Kasumi-1 (cell line): ENCODE measurements at regions not wholly inside any gene's neighbourhood (a gene's known extent, or its start where the extent isn't known, plus 50 kb on each side); places are given as distances from the start of the nearest gene placed in this dataset.

Experiments
- DNase-seq, 2 experiments: peaks; one replicate each; lab custom pipeline; 2025; lab: John Stamatoyannopoulos, UW

DNA sequence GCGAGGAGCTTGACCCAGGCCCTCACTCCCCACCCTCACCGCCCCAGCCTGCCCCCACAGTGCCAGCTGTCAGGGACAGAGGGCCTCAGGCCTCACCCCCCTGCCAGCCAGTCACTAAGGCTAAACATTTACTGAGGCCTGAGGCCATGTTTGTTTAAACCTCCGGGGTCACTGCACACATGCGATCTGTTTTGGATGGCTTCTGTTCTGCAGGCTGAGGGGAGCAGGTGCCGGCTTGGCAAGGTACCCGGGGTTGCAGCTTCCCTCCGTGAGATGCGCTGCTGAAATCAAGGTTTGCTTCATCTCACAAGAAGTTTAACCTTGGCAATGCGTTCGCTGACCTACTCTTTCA is 103.3 kb upstream of the BOD1 start:
- DNase-seq: no peak

DNA sequence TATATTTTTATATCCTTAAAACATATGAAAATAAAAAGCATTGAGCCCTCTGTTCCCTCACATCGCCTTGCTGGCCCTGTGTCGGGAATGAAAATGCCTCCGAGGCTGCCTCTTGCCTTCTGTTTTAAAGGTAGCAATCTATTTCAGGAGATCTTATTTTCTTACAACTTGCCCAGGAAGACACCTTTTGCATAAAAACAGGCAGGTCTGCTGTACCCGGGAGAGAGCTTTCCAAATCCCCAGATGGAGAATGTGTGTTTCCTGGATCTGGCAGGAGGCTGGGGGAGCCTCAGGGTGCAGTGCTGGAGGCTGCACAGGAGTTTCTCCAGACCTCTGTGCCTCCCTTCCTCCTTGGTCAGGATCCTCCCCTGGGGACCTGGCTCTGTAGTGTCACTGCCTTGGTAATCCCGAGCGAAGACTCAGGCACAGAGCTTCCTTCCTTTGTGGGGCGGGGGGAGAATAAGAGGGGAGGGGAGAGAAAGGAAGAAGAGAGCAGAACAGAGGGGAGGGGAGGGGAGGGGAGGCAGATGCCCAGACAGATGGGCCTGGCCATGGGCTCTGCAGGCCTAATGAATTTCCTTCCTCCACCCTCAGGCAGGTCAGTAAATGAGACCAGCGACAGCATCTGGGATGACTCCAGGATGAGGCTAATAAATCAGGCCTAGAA is 104.0 kb upstream of the BOD1 start:
- no peak for DNase-seq

DNA sequence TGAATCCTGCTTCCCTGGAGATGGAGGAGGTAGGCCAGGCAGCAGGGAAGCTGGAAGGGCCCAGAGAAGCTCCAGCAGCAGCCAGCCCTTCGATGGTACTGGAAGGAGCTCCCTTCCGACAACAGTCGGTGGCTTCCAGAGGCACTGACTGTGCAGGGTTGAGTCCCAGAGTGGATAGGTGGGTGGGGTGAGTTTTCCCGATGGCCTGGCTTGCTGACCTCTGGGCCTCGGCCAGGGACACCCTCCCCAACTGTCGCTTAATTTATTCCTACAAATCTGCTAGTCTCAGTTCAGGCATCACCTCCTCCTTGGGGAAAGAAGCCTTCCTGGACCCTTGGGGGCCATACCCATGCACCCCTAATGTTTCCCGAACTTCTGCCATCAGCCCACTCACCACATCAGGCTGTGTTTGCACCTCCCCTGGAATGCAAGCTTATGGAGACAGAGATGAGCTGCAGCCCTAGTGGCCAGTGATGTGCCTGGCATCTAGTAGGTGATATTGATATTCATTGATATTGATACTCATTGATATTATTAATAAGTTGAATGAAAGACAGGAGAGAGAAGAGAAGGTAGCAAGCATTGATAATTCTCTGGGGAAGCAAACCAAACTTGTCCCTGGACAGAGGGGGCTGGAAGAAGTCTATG is 104.6 kb upstream of the BOD1 start:
- DNase-seq: no peak

DNA sequence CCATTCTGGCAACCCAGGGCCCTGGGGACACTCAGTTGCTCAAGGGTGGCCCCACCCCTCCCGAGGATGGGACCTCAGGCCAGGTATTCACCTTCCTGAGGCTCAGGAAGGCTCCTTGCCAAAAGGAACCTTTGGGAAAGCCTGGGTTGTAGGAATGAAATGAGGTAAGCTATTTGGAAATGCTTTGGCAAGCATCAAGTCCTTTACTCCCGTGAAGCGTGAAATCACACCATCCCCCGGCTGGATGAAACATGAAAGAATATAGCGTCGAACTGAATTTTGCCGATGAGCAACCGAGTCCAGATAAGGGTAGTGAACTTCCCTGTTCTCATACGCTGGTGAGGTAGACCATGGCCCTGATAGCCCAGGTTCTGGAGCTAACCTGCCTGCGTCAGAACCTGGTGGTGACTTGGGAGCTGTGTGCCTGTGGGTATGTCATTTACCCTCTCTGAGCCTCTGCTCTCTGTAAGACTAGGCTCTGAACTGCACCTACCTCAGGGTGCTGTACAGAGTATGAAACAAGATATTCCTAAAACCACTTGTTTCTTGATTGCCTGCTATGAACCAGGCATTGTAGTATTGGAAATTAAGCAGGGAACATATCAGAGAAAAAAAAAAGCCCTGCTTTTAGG is 105.3 kb upstream of the BOD1 start:
- no peak for DNase-seq

DNA sequence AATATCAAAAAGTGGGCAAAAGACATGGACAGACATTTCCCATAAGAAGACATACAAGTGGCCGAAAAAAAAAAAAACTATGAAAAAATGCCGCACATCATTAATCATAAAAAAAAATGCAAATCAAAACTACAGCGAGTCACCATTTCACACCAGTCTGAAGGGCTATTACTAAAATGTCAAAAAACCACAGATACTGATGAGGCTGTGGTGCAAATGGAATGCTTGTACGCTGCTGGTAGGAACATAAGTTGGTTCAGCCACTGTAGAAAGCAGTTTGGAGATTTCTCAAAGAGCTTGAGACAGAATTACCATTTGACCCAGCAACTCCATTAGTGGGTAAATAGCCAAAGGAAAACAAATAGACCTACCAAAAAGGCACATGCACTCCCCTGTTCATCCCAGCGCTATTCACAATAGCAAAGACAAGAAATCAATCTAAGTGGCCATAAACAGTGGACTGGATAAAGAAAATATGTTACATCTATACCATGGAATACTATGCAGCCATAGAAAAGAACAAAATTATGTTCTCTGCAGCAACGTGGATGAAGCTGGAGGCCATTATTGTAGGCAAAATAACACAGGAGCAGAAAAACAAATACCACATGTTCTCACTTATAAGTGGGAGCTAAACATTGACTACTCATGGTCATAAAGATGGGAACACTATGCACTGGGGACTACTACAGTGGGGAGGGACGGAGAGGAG is 110.6 kb upstream of the BOD1 start:
- DNase-seq: no peak

DNA sequence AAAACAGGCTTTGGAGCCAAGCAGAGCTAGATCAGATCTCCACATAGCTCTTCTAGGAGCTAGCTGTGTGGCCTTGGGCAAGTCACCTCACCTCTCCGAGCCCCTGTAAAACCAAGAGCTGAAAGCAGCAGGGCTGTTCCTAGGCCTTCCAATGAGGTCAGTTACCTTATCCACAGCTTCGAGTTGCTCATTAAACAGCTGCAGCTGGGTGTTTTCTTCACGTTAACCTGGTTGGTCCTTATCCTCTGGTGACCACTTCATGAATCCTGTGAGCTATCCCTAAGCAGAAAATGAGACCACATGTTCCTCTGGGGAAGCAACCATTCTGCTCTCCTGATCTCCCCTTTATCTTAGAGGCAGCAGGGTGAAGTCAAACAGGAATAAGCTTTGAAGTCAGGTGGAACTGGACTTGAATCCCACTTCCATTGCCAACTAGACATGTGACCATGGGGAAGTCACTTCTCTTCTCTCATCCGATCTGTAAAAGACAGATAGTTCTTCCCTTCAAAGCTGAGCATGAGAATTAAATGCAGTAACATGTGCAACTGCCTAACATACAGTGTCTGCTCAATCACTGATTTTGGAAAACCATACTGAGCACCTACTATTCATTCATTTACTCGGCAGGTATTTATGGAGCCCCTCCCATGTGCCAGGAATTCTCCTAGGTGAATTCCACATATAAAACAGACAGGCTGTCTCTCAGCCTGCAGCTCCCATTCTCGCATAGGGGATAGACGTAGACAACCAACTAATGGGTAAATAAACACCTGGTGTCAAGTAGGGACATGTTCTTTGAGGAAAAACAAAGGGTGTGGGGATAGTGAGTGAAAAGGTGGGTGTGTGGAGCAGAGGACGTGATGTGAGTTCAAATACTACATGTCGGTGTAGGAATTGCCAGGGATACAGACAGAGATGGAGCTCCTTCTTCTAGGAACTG is 111.7 kb upstream of the BOD1 start:
- DNase-seq: no peak

DNA sequence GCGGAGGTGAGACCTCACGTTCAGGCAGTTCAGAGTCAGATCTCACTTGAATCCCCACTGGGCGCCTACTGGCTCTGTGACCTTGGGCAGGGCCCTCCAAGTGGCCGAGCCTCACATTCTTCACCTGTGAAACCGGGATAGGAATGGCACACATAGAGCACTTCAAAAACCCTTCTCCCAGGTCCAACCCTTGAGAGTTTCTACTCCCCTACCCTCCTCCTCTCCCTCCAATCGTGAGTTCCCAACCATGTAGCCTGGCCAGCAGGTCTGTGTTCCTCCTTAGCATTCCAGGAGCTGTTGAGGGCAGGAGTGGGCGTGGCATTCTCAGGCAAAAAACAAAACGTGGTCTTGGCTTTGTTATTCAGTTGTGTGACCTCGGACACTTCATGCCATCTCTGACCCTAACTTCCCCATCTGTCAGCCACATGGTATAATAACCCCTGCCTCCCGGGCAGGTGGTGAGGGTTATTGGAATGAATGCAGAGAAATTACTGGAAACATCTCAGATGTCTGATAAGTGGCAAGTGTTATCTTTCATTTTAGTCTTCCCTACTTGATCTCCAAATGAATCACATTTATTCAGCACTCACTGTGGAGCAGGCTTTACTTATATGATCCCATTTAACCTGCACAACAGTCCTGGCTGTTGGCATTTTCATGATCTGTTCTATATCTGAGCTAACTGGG is 112.8 kb upstream of the BOD1 start:
- no peak for DNase-seq

DNA sequence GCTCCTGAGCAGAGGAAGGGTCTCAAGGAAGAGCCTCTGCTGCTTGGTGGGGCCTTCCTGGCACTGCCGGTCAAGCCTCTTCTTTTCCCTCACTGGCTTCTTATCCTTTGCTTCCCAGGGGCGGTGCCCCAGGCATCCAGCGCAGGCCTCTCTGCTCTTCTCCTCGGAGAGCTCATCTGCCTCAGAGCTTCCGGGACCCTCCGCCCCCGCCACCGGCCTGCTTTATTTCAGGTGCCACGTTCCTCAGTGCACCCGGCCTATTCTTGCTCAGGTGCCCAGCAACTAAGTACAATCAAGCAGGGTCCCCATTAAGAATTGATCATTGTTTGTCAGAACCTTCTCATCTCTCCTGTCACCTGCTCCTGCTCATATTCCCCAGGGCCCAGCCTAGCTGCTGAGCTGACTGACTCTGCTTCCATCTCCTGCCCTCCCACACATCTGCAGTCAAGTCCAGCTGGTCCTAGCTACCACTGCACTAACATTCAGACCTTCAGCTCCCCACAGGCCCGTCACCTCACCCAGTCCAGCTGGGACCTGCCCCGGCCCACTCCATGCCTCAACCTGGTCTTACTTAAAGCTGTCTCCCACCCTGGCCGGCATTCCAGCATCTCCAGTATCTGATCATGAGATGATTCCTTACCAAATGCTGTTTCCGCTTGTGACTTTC is 114.3 kb upstream of the BOD1 start:
- DNase-seq: no peak

DNA sequence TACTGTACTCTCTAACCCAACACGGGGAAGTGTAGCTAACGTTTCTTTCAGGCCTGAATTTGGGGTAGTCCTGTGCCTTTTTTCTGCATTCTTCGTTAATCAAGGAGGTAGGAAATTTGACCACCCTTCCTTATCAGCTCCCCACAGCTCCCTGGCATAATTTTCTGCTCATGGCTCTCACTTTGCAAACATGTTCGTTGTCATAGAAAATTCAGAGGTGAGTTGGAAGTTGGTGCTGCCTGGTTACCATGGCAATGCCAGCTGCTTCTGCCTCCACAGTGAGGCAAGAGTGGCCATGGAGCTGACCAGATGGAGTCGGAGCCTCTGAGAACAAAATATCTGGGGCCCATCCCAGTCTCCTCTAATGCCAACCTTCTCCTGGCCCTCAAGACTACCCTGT is 116.6 kb upstream of the BOD1 start:
- no peak for DNase-seq

DNA sequence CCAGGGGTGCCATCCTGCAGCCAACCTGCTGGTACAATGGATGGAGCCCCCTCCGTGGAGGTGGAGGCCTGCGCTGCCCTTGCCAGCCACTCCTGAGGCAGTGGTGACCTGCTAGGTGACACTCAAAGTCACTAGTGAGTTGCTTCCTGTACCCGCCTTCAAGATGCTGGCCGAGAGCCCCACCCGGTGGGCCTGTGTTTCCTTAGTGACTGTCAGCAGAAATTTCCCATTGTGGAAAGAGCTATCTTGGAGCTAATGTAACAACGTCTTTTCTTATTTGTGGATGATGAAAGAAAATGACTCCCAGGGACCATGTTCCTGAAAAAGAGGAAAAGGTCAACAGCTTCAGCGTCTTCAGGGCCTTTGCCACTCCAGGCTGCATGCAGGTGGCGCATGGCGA is 117.0 kb upstream of the BOD1 start:
- DNase-seq: no peak

DNA sequence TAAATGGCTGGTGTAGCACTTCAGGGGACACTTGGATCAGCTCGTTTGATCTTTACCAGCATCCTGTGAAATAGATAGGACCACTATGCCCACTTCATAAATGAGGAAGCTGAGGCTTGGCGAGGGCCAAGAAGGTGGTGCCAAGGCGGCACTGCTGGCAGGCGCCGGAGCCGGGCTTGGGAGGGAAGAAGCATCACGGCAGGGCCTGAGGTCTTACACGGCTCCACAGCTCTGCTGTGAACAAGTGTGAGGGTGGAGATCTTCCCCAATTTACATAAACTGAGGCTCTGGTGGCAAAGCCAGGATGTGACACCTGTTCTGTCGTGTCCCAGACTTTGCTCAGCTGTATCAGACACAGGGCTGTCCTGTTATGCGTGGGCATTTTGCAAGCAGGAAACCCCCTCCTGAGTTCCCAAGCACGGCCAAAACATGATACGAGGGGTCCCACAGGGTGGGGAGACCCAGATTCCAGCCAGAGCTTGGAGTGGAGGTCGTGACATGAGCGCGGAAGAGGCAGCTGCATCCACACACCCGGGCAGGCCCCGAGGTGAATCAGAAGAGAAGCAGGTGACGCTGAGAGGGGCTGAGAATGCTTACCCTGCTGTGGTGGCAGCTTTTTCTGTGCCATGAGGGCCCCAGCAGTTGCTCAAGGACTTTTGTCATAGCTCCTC is 117.5 kb upstream of the BOD1 start:
- no peak for DNase-seq

DNA sequence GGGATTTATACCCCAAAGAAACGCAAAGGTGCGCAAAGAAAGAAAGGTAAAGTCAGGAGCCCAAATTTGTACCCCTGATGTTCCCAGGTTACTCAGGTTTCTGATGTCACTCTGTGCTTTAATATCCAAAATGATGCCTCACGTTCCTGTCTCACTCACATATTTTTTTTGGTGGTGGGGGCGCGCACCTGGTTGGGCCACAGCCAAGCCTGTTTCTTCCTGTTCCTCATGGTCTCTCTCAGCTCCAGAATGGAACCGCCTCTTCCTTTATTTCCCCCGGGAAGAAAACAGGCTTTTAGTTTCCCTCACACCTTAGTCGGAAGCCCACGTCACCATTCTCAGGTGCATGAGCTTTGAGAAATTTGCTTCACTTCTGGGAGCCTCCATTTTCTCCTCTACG is 118.3 kb upstream of the BOD1 start:
- no peak for DNase-seq

DNA sequence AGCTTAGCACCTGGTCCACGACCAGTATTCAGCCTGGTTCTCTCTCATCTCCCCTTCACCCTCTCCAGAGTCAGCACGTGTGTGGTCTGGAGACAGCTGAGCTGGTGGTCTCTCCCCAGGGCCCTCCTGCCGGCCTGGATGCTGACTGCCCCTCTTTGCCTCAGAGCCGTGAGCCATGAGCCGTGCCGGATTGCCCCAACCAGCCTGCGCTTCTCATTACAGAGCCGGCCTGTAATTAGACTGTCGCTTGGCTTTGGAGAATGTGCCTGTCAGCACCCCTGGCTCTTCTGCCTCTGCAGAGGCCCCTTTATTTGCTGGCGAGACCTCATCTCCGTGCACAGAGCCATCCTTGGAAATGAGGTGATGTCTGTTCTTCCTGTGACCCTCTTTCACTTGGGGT is 118.7 kb upstream of the BOD1 start:
- no peak for DNase-seq

DNA sequence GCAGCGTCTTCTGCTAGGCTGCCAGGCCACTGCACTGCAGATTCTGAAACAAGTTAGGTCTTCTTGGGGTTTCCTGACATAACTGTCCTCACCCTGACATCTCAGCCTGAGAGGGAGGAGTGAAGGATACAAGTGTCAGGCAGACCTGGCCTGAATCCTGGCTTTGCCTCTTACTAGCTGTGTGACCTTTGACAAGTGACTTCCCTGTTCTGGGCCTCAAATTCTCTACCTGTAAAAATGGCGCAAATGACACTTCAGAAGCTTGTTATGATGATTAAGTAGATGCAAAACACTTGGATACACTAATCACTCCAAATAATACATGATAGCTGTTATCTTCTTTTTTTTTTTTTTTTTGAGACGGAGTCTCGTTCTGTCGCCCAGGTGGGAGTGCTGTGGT is 119.2 kb upstream of the BOD1 start:
- DNase-seq: no peak

DNA sequence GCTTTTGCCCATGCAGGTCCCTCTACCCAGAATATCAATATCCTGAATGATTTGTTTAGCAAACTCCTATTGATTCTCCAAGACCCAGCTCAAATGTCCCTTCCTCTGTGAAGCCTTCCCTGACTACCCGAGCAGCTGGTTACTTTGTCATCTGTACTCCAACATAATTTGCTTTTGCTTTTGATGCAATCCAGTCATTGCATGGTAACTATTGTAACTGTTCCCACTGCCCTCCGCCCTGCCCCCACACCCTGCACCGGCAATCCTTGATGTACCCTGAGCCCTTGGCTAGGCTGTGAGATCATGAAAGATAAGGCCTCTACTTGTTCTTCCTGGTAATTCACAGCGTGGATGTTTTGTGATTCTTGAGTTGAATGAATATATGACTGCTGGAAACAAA is 119.9 kb upstream of the BOD1 start:
- DNase-seq: no peak

DNA sequence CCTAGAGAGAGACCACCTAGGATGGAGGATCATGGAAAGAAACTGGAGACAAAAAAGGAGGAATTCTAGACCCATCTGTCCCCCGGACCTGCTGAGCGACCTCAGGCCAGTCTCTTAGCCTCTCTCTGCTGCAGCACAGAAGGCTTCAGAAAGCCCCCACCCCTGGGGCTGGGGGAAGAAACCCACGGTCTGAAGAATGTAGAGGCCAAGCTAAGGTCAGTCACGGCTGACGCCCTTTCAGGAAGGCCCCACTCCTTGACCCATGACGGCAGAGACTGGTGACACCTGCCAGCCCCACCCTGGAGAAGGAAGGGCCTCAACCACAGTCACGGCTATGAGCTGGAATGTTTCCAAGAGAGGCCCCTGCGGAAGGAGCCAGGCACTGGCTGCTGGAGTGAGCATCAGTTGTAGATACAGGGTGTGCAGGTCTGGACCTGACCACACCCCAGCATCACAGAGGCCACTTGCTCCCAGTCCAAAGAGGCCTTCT is 120.5 kb upstream of the BOD1 start:
- DNase-seq: no peak

DNA sequence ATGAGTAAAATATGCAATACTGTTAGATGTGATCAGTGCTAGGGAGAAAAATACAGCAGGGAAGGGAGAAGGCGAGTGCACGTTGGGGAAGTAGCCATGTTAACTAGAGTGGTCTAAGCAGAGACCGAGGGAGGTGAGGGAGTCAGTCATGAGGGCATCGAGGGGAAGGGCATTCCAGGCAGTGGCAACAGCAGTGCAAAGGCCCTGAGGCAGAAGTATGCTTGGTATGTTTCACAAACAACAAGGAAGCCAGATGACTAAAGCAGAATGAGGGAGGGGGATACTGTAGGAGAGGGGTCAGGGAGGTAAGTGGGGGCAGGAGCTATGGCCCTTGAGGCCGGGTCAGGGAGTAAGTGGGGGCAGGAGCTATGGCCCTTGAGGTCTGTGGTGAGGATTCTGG is 123.3 kb upstream of the BOD1 start:
- DNase-seq: no peak

DNA sequence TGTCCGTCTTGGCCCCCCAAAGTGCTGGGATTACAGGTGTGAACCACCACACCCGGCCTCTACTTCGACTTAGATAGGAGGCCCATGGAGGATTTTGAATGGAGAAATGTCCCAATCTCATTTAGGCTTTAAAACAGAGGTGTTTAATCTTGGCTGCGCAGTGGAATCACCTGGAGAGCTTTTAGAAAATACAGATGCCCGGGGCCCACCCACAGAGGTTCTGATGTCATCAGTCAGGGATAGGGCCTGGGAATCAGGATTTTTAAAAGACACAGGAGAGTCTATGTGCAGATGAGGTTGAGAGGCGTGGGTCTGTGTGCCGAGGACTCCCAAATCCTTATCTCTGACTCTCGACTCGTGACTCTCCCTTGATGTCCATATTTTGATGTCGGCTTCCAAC is 124.0 kb upstream of the BOD1 start:
- DNase-seq: no peak

DNA sequence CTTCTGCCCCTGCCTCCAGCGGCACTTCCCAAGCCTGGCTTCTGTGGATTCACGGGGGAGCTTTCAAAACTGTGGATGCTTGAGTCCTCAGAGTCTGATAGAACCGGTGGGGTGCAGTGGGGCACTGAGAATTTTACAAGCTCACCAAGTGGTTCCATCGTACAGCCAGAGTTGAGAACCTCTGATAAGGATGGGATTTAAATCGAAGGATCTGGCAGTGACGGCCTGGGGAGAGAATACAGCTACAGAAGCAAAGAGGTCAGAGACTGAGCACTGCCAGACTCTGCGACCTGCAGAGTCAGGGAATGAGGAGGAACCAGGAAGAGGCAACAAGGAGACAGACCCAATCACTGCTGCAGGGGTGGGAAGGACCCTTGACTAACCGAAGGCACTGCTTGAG is 124.6 kb upstream of the BOD1 start:
- no peak for DNase-seq

DNA sequence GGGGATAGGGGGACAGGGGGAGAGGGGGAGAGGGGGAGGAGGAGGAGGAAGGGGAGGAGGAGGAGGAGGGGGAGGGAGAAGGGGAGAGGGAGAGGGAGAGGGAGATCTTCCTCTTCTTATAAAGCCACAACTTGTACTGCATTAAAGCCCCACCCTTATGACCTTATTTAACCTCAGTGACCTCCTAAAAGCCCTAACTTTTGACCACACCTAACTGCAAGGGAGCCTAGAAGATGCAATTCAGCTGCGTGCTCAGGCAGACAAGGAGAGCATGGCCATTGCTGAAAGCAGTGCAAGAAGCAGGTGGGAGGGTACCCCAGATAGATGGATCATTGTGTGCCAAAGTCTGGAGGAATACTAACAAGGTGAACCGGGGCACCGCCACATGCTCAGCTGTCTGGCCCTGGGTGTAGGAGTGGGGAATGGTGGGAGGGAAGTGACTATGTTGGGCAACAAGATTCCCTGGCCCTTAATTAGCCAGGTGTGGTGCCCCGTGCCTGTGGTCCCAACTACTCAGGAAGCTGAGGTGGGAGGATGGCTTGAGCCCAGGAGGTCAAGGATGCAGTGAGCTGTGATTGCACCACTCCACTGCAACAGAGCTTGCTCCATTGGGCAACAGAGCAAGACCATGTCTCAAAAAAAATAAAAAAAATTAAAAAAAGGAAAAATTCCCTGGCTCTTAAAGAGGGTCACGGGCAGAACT is 125.4 kb upstream of the BOD1 start:
- DNase-seq: no peak
